Upper lobe of right lung (tissue), 1 donor: ENCODE measurements at regions not wholly inside any gene's neighbourhood (a gene's known extent, or its start where the extent isn't known, plus 50 kb on each side); places are given as distances from the start of the nearest gene placed in this dataset.

Source experiments
- ATAC-seq: fragments of 200-7000 bp; cut with Tn5 transposase; one replicate; pipeline ENCODE4 v1.9.1; 2020; ENCODE audit warnings: mild to moderate bottlenecking, moderate library complexity
- DNase-seq: peaks from one replicate; pipeline ENCODE4 v3.0.0-alpha.2; 2020
- H3K27ac ChIP-seq: fragments of 200-600 bp; one replicate; pipeline ENCODE4 v1.8.0; 2022
- H3K27me3 ChIP-seq: fragments of 200-600 bp; one replicate; pipeline ENCODE4 v1.8.0; 2022; ENCODE audit warnings: mild to moderate bottlenecking
- H3K36me3 ChIP-seq: fragments of 200-600 bp; one replicate; pipeline ENCODE4 v1.8.0; 2022
- H3K4me1 ChIP-seq: fragments of 200-600 bp; one replicate; pipeline ENCODE4 v1.8.0; 2022
- H3K4me3 ChIP-seq: fragments of 200-600 bp; one replicate; pipeline ENCODE4 v1.8.0; 2022; ENCODE audit warnings: mild to moderate bottlenecking
- H3K9me3 ChIP-seq: fragments of 200-600 bp; one replicate; pipeline ENCODE4 v1.8.0; 2022
- intact Hi-C: fragments of 100-400 bp; cut with DNase I; formaldehyde crosslinking; loops from one replicate; pipeline ENCODE4 v1.11.0; 2022
- TF ChIP-seq, protein P1 (sequence below): fragments of 200-600 bp; IDR thresholded peaks from one replicate; pipeline ENCODE4 v1.8.0; 2022; ENCODE audit warnings: antibody characterized with exemption
- donor health status: DM: no; HTN: yes; CAD: no; lungs with severe emphysema.

DNA sequence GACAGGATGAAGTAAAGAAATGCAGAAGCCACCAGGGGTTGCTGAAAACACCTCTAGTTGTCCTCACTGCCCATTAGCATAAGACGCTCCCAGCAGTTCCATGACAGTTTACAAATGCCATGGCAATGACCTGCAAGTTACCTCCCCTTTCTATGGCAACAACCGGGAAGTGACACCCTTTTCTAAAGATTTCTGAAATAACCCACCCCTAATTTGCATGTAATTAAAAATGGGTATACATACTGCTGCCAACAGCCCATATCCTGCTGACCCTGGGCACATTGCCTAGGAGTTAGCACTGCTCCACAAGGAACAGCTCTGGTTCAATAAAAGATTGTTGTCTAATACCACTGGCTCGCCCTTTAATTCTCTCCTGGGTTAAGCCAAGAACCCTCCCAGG, 178.3 kb upstream of the LRATD1 start:
- intact Hi-C loops: no loop called here
- Histone ChIP-seq H3K4me1 (no peaks in the 10 kb centered on the region), H3K4me3 (no peak overlapping the region), H3K27me3 (no peaks in the 10 kb centered on the region), H3K9me3 (no peaks in the 10 kb centered on the region), H3K27ac (no peak overlapping the region), H3K36me3 (no peaks in the 10 kb centered on the region)
- no peak for DNase-seq
- no peak for ATAC-seq
- TF ChIP-seq, protein P1, sequence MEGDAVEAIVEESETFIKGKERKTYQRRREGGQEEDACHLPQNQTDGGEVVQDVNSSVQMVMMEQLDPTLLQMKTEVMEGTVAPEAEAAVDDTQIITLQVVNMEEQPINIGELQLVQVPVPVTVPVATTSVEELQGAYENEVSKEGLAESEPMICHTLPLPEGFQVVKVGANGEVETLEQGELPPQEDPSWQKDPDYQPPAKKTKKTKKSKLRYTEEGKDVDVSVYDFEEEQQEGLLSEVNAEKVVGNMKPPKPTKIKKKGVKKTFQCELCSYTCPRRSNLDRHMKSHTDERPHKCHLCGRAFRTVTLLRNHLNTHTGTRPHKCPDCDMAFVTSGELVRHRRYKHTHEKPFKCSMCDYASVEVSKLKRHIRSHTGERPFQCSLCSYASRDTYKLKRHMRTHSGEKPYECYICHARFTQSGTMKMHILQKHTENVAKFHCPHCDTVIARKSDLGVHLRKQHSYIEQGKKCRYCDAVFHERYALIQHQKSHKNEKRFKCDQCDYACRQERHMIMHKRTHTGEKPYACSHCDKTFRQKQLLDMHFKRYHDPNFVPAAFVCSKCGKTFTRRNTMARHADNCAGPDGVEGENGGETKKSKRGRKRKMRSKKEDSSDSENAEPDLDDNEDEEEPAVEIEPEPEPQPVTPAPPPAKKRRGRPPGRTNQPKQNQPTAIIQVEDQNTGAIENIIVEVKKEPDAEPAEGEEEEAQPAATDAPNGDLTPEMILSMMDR: no peak

DNA sequence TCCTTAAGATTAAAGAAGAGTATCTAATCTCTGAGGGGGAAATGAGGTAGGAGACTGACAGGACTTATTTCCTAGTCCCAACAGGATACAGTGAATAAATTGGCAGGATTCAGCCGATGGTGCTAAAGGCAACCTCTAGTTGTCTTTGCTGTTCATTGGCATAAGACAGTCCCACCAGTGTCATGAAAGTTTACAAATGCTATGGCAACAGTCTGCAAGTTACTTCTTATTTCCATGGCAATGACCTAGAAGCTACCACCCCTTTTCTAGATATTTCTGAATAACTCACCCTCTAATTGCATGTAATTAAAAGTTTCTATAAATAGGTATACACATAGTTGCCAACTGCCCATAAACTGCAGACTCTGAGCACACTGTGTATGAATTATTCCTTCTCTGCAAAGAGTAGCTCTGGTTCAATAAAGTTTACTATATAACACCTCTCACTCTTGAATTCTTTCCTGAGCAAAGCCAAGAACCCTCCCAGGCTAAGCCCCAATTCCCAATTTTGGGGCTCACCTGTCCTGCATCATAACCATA, 172.7 kb upstream of the LRATD1 start:
- Histone ChIP-seq H3K9me3 (no peaks in the 10 kb centered on the region), H3K4me3 (no peak overlapping the region), H3K4me1 (no peaks in the 10 kb centered on the region), H3K27me3 (no peaks in the 10 kb centered on the region), H3K27ac (no peak overlapping the region), H3K36me3 (no peaks in the 10 kb centered on the region)
- TF ChIP-seq, protein P1: no peak
- no peak for ATAC-seq
- intact Hi-C loops: no loop called here
- no peak for DNase-seq

DNA sequence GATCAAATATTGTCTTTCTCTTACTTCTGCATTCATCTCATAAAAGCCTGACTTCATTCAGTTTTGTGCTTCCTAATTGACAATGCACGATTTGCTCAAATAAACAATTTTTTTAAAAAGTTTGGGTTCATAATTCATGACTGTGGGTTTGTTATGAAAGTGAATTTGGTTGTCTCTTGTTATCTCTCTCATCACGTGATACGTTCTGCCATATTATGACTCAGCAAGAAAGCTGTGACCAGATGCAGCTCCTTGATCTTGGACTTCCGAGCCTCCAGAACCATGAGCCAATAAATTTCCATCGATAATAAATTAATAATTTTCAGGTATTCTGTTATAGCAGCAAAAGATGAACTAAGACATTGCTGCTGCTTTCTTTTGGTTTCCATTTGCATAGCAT, 156.5 kb upstream of the LRATD1 start:
- TF ChIP-seq, protein P1: no peak
- Histone ChIP-seq H3K27ac (no peak overlapping the region), H3K36me3 (no peaks in the 10 kb centered on the region), H3K27me3 (no peaks in the 10 kb centered on the region), H3K4me1 (no peaks in the 10 kb centered on the region), H3K9me3 (no peaks in the 10 kb centered on the region), H3K4me3 (no peak overlapping the region)
- ATAC-seq (no peak), DNase-seq (no peak)
- intact Hi-C loops: no loop called here

DNA sequence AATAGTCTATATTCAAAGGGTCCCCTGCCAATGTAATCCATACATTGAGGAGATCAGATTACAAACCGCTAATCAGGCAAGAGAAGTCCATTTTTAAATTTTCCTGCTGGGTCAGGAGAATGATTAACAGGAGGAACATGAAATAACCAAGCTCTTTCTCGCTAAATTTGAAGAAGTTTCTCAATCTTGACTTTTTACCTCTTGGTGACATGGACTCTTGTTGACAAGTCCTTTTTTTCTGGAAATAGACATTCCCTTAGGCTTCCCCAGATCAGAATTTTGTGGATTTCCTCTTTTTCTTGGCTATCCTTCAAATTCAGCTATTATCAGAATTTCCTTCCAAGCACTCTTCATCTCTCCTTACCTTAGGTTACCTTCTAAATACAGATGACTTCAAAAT, 153.0 kb upstream of the LRATD1 start:
- Histone ChIP-seq H3K9me3 (no peaks in the 10 kb centered on the region), H3K4me3 (no peak overlapping the region), H3K4me1 (no peaks in the 10 kb centered on the region), H3K36me3 (no peaks in the 10 kb centered on the region), H3K27ac (no peak overlapping the region), H3K27me3 (no peaks in the 10 kb centered on the region)
- no peak for DNase-seq
- intact Hi-C loops: no loop called here
- no peak for ATAC-seq
- TF ChIP-seq, protein P1: no peak

DNA sequence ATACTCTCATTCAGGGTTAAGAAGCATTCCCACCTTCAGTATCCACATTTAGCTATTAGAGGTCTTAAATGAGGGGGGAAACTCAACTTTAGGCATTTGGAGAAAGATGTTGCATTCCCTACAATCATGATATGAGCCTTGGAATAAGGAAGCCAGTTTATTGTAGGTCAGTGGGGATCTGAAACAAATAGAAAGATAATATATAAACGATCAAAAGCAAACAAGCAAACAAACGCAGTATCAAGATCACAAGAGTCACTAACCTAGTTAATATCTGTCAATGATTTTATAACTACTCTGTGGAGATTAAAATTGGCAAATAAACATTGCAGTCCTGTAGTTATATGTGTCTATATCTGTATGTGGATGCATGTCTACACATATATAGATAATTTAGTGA, 152.4 kb upstream of the LRATD1 start:
- intact Hi-C loops: no loop called here
- Histone ChIP-seq H3K27ac (no peak overlapping the region), H3K9me3 (no peaks in the 10 kb centered on the region), H3K4me3 (no peak overlapping the region), H3K27me3 (no peaks in the 10 kb centered on the region), H3K4me1 (no peaks in the 10 kb centered on the region), H3K36me3 (no peaks in the 10 kb centered on the region)
- DNase-seq: no peak
- TF ChIP-seq, protein P1: no peak
- no peak for ATAC-seq

DNA sequence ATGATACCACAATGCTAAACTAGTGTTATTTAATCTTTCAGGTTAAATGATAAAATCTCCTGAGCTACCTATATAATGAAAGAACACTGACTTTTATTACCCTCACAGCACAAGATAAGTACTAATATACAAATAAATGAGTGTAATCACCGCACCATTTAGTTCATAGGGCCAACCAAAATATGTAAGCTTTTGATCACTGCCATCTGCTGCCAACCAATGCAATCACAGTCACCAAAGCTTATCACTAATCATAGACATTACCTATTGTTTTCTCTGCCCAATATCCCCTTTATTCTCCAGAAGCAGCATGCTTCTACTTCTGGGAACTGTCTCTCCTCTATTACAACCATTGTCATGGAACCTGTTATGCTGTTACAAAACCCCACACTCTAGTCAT, 151.6 kb upstream of the LRATD1 start:
- no peaks in the 10 kb centered on the region for H3K9me3 ChIP-seq
- no peak for DNase-seq
- H3K4me1 ChIP-seq: no peaks in the 10 kb centered on the region
- ATAC-seq: no peak
- no peak overlapping the region for H3K4me3 ChIP-seq
- no peak overlapping the region for H3K27ac ChIP-seq
- H3K27me3 ChIP-seq: no peaks in the 10 kb centered on the region
- intact Hi-C loops: no loop called here
- H3K36me3 ChIP-seq: no peaks in the 10 kb centered on the region
- TF ChIP-seq, protein P1: no peak
